GM04504 (cell line): ENCODE measurements at regions not wholly inside any gene's neighbourhood (a gene's known extent, or its start where the extent isn't known, plus 50 kb on each side); places are given as distances from the start of the nearest gene placed in this dataset.

Source experiments
- DNase-seq: peaks from one replicate; pipeline ENCODE4 v3.0.0-alpha.2; 2012; ENCODE audit warnings: low read depth

- no peak for DNase-seq
These were observed 88.2 kb upstream of the ZBED5 start for GRCh38 chr11:10946072-10946471.

- DNase-seq = no peak
These were observed 87.3 kb upstream of the ZBED5 start for GRCh38 chr11:10945196-10945595.

GRCh38 chr11:10943968-10944367, 86.1 kb upstream of the ZBED5 start:
- no peak for DNase-seq

GRCh38 chr11:10942620-10943019, 84.8 kb upstream of the ZBED5 start:
- no peak for DNase-seq

GRCh38 chr11:10941871-10942270, 84.0 kb upstream of the ZBED5 start:
- no peak for DNase-seq

- no peak for DNase-seq
These were observed 83.6 kb upstream of the ZBED5 start for GRCh38 chr11:10941414-10941813.

GRCh38 chr11:10938650-10939387, 81.0 kb upstream of the ZBED5 start:
- no peak for DNase-seq

- no peak for DNase-seq
These were observed 80.4 kb upstream of the ZBED5 start for GRCh38 chr11:10938231-10938630.

GRCh38 chr11:10937385-10937771, 79.5 kb upstream of the ZBED5 start:
- no peak for DNase-seq

- DNase-seq = no peak
These were observed 79.0 kb upstream of the ZBED5 start for GRCh38 chr11:10936626-10937384.

- no peak for DNase-seq
These were observed 77.2 kb upstream of the ZBED5 start for GRCh38 chr11:10935015-10935559.

GRCh38 chr11:10934293-10934860, 76.5 kb upstream of the ZBED5 start:
- DNase-seq = no peak

GRCh38 chr11:10933455-10934292, 75.8 kb upstream of the ZBED5 start:
- DNase-seq = peak; percentile 87

- DNase-seq = no peak
These were observed 75.1 kb upstream of the ZBED5 start for GRCh38 chr11:10932976-10933375.

GRCh38 chr11:10931761-10932670, 74.2 kb upstream of the ZBED5 start:
- no peak for DNase-seq

- DNase-seq = peak; percentile 60
These were observed 73.3 kb upstream of the ZBED5 start for GRCh38 chr11:10930972-10931760.

GRCh38 chr11:10930224-10930971, 72.5 kb upstream of the ZBED5 start:
- DNase-seq = no peak

GRCh38 chr11:10927538-10927937, 69.7 kb upstream of the ZBED5 start:
- DNase-seq = no peak

- no peak for DNase-seq
These were observed 69.0 kb upstream of the ZBED5 start for GRCh38 chr11:10926801-10927211.
